Astrocyte of the cerebellum (primary cell): ENCODE measurements at regions not wholly inside any gene's neighbourhood (a gene's known extent, or its start where the extent isn't known, plus 50 kb on each side); places are given as distances from the start of the nearest gene placed in this dataset.

Source experiments
- DNase-seq: peaks from one replicate; pipeline ENCODE4 v3.0.0-alpha.2; 2011; ENCODE audit warnings: low read depth
- H3K4me3 ChIP-seq: 2 replicates; pipeline ENCODE4 v1.5.1; 2011; ENCODE audit warnings: mild to moderate bottlenecking, low read depth, low read length, moderate library complexity
- CTCF ChIP-seq: IDR thresholded peaks from 2 replicates; pipeline ENCODE4 v1.5.1; 2012; ENCODE audit warnings: low read length, low read depth, moderate library complexity, mild to moderate bottlenecking; ENCODE audit errors: missing control alignments
- in situ Hi-C: cut with HindIII; loops from 2 replicates; pipeline ENCODE4 v1.10.0; 2017; ENCODE audit warnings: low sequenced_read_pairs

GRCh38 chr12:31214626-31215517 lies 111.1 kb downstream of the SINHCAF start:
- H3K4me3 ChIP-seq: no peak overlapping the region
- DNase-seq: no peak
- TF ChIP-seq CTCF: no peak
- in situ Hi-C loops: no loop called here

GRCh38 chr12:31215518-31216232 lies 110.3 kb downstream of the SINHCAF start:
- H3K4me3 ChIP-seq: no peak overlapping the region
- in situ Hi-C loops: no loop called here
- no peak for TF ChIP-seq CTCF
- no peak for DNase-seq

GRCh38 chr12:31216479-31216878 lies 109.5 kb downstream of the SINHCAF start:
- in situ Hi-C loops: no loop called here
- TF ChIP-seq CTCF: no peak
- H3K4me3 ChIP-seq: no peak overlapping the region
- no peak for DNase-seq

- in situ Hi-C loops: no loop called here
- H3K4me3 ChIP-seq: no peak overlapping the region
- TF ChIP-seq CTCF: no peak
- no peak for DNase-seq
Measured at GRCh38 chr12:31217356-31218130, 108.4 kb downstream of the SINHCAF start.

GRCh38 chr12:31218203-31219025 lies 107.5 kb downstream of the SINHCAF start:
- TF ChIP-seq CTCF: no peak
- in situ Hi-C loops: no loop called here
- no peak overlapping the region for H3K4me3 ChIP-seq
- DNase-seq: no peak
